MCF 10A (cell line): ENCODE measurements at regions not wholly inside any gene's neighbourhood (a gene's known extent, or its start where the extent isn't known, plus 50 kb on each side); places are given as distances from the start of the nearest gene placed in this dataset.

ENCODE experiments used
- BruUV-seq: library from RNA; stranded (reverse); fragments of 400-500 nt; replicated peaks from 2 replicates; lab custom pipeline; 2021; lab: Mats Ljungman, UMichigan
- CTCF ChIA-PET: fragments of 300-600 bp; sonication (Branson Sonifier 250); formaldehyde crosslinking; extraction: SDS; loops from one replicate; lab custom pipeline; 2021; ENCODE audit warnings: antibody characterized with exemption, inconsistent platforms; lab: Yijun Ruan, JAX
- POLR2A ChIA-PET: fragments of 300-600, 350-650 bp; sonication (Branson Sonifier 250); formaldehyde crosslinking; extraction: SDS; loops from one replicate; lab custom pipeline; 2020; ENCODE audit warnings: antibody characterized with exemption, inconsistent platforms; lab: Yijun Ruan, JAX
- DNase-seq: peaks from one replicate; pipeline ENCODE4 v3.0.0-alpha.2; 2018; ENCODE audit not compliant: unreplicated experiment
- H3K27ac Mint-ChIP-seq: one replicate; pipeline ENCODE4 v1.8.0; 2022; ENCODE audit warnings: mild to moderate bottlenecking, low read depth, mixed read lengths; ENCODE audit not compliant: unreplicated experiment
- H3K27me3 Mint-ChIP-seq: one replicate; pipeline ENCODE4 v1.8.0; 2022; ENCODE audit warnings: mixed read lengths; ENCODE audit not compliant: insufficient read depth, unreplicated experiment
- H3K36me3 Mint-ChIP-seq: one replicate; pipeline ENCODE4 v1.8.0; 2022; ENCODE audit warnings: mild to moderate bottlenecking, moderate library complexity, mixed read lengths; ENCODE audit not compliant: insufficient read depth, unreplicated experiment
- H3K4me1 Mint-ChIP-seq: one replicate; pipeline ENCODE4 v1.8.0; 2022; ENCODE audit warnings: mixed read lengths; ENCODE audit not compliant: insufficient read depth, unreplicated experiment
- H3K4me3 Mint-ChIP-seq: one replicate; pipeline ENCODE4 v1.8.0; 2022; ENCODE audit warnings: mild to moderate bottlenecking, moderate library complexity, mixed read lengths; ENCODE audit not compliant: unreplicated experiment
- H3K9me3 Mint-ChIP-seq: one replicate; pipeline ENCODE4 v1.8.0; 2022; ENCODE audit warnings: mixed read lengths; ENCODE audit not compliant: unreplicated experiment
- CTCF ChIP-seq: fragments of 200-600 bp; IDR thresholded peaks from one replicate; pipeline ENCODE4 v1.8.0; 2022; ENCODE audit warnings: antibody characterized with exemption, mild to moderate bottlenecking; ENCODE audit not compliant: unreplicated experiment
- intact Hi-C: fragments of 100-400 bp; cut with micrococcal nuclease; formaldehyde crosslinking; loops from 2 replicates; pipeline ENCODE4 v1.14.1; 2022

- Mint-ChIP-seq H3K4me3 (no peak overlapping the region), H3K9me3 (no peaks in the 10 kb centered on the region), H3K4me1 (no peaks in the 10 kb centered on the region), H3K27ac (no peak overlapping the region), H3K36me3 (no peaks in the 10 kb centered on the region), H3K27me3 (peaks cover 11% of the 10 kb centered on the region)
- intact Hi-C loops: no loop called here
- no peak for DNase-seq
- TF ChIP-seq CTCF: no peak
- ChIA-PET CTCF (no interaction called here), POLR2A (no interaction called here)
- no TSS peak for BruUV-seq
These were observed 120.9 kb downstream of the MANEA start for GRCh38 chr6:95698271-95698670.

DNA sequence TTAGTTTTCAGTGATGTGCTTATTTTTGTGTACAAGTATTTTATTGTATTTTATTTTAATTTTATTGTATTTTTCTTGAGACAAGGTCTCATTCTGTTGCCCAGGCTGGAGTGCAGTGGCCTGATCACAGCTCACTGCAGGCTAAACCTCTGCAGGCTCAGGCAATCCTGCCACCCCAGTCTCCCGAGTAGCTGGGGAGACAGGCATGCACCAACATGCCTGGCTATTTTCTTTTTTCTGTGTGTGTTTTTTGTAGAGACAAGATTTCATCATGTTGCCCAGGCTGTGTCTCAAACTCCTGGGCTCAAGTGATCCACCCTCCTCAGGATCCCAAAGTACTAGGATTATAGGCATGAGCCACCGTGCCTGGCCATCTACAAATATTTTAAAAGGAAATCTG, 146.3 kb downstream of the MANEA start:
- Mint-ChIP-seq H3K4me1 (no peaks in the 10 kb centered on the region), H3K4me3 (no peak overlapping the region), H3K27ac (no peak overlapping the region), H3K27me3 (peaks cover 10% of the 10 kb centered on the region), H3K9me3 (peaks cover 5% of the 10 kb centered on the region), H3K36me3 (no peaks in the 10 kb centered on the region)
- peak; percentile 33 for DNase-seq
- intact Hi-C loops: no loop called here
- ChIA-PET CTCF (no interaction called here), POLR2A (no interaction called here)
- no TSS peak for BruUV-seq
- no peak for TF ChIP-seq CTCF

- ChIA-PET CTCF (no interaction called here), POLR2A (no interaction called here)
- no peak for TF ChIP-seq CTCF
- Mint-ChIP-seq H3K4me3 (no peak overlapping the region), H3K9me3 (peaks cover 5% of the 10 kb centered on the region), H3K27me3 (peaks cover 22% of the 10 kb centered on the region), H3K27ac (no peak overlapping the region), H3K4me1 (no peaks in the 10 kb centered on the region), H3K36me3 (no peaks in the 10 kb centered on the region)
- no TSS peak for BruUV-seq
- no peak for DNase-seq
- intact Hi-C loops: no loop called here
These were observed 148.0 kb downstream of the MANEA start for GRCh38 chr6:95725344-95725743.

- no peak for TF ChIP-seq CTCF
- POLR2A ChIA-PET: no interaction called here
- DNase-seq: no peak
- H3K9me3 Mint-ChIP-seq: no peaks in the 10 kb centered on the region
- H3K4me1 Mint-ChIP-seq: no peaks in the 10 kb centered on the region
- CTCF ChIA-PET: no interaction called here
- H3K27me3 Mint-ChIP-seq: peaks cover 56% of the 10 kb centered on the region
- H3K4me3 Mint-ChIP-seq: no peak overlapping the region
- no peaks in the 10 kb centered on the region for H3K36me3 Mint-ChIP-seq
- no peak overlapping the region for H3K27ac Mint-ChIP-seq
- no TSS peak for BruUV-seq
- intact Hi-C loops: no loop called here
These were observed 162.8 kb downstream of the MANEA start for GRCh38 chr6:95740157-95740556.
